Hepatocyte (in vitro differentiated cells): ENCODE measurements at regions not wholly inside any gene's neighbourhood (a gene's known extent, or its start where the extent isn't known, plus 50 kb on each side); places are given as distances from the start of the nearest gene placed in this dataset.

ENCODE experiments used
- DNase-seq: peaks from one replicate; pipeline ENCODE4 v3.0.0-alpha.2; 2016; ENCODE audit warnings: low spot score
- H2AFZ ChIP-seq: fragments of 200-600 bp; sonication (generic); 2 replicates; pipeline ENCODE4 v1.6.0; 2016; ENCODE audit warnings: antibody characterized with exemption, mild to moderate bottlenecking
- H3K27ac ChIP-seq: fragments of 200-600 bp; sonication (generic); 2 replicates; pipeline ENCODE4 v1.5.1; 2016; ENCODE audit warnings: mild to moderate bottlenecking
- H3K27me3 ChIP-seq: fragments of 200-600 bp; sonication (generic); 2 replicates; pipeline ENCODE4 v1.6.1; 2016
- H3K36me3 ChIP-seq: fragments of 200-600 bp; sonication (generic); replicated peaks from 2 replicates; pipeline ENCODE4 v1.5.1; 2016; ENCODE audit warnings: low read depth; ENCODE audit not compliant: insufficient read depth
- H3K4me1 ChIP-seq: fragments of 200-600 bp; sonication (generic); 2 replicates; pipeline ENCODE4 v1.5.1; 2016; ENCODE audit warnings: mild to moderate bottlenecking, moderate library complexity; ENCODE audit not compliant: insufficient read depth
- H3K4me2 ChIP-seq: fragments of 200-600 bp; sonication (generic); 2 replicates; pipeline ENCODE4 v1.6.0; 2016
- H3K4me3 ChIP-seq: fragments of 200-600 bp; sonication (generic); 2 replicates; pipeline ENCODE4 v1.5.1; 2016; ENCODE audit warnings: mild to moderate bottlenecking
- H3K79me2 ChIP-seq: fragments of 200-600 bp; sonication (generic); 2 replicates; pipeline ENCODE4 v1.6.0; 2017; ENCODE audit warnings: mild to moderate bottlenecking
- H3K9me2 ChIP-seq: fragments of 200-600 bp; sonication (generic); replicated peaks from 2 replicates; pipeline ENCODE4 v1.6.0; 2017; ENCODE audit warnings: mild to moderate bottlenecking; ENCODE audit not compliant: insufficient read depth
- H3K9me3 ChIP-seq: fragments of 200-600 bp; sonication (generic); 2 replicates; pipeline ENCODE4 v1.5.1; 2016; ENCODE audit warnings: low read depth, mild to moderate bottlenecking
- H4K20me1 ChIP-seq: fragments of 200-600 bp; sonication (generic); 2 replicates; pipeline ENCODE4 v1.6.0; 2016; ENCODE audit warnings: mild to moderate bottlenecking; ENCODE audit not compliant: insufficient read depth, poor library complexity, severe bottlenecking
- CTCF ChIP-seq: fragments of 200-600 bp; sonication (generic); IDR thresholded peaks from 2 replicates; pipeline ENCODE4 v1.5.1; 2016; ENCODE audit warnings: antibody characterized with exemption, mild to moderate bottlenecking; ENCODE audit not compliant: poor library complexity
- EZH2 ChIP-seq: fragments of 200-600 bp; sonication (generic); IDR thresholded peaks from 2 replicates; pipeline ENCODE4 v1.6.1; 2016; ENCODE audit warnings: antibody characterized with exemption, mild to moderate bottlenecking, borderline replicate concordance
- EZH2phosphoT487 ChIP-seq: fragments of 200-600 bp; sonication (generic); IDR thresholded peaks from one replicate; pipeline ENCODE4 v1.6.1; 2018; ENCODE audit warnings: antibody characterized with exemption, mild to moderate bottlenecking, low read depth, moderate library complexity; ENCODE audit not compliant: unreplicated experiment, severe bottlenecking
- WGBS: methylation state at CpG from one replicate; pipeline ENCODE4 v1.1.6; 2016; ENCODE audit warnings: low lambda C conversion rate; ENCODE audit errors: missing lambda C conversion rate; 5-methylcytosine and 5-hydroxymethylcytosine counted together

DNA sequence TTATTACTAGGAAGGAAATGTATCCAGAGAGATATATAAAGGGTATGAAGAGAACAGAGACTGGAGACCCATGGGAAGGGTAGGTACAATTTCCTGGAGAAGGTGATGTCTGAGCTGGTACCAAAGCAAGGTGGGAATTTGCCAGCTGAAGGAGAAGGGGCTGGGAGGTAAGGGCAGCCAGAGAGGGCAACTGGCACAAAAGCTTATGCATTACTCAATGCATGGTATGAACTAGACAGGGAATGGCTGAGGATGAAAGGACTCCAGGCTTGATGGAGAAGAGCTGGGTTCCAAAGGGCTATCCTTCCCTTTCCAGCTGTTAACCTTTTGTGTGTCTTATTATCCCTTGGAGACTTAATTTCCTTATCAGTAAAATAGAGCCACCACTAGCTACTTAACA is 113.6 kb upstream of the GADD45A start:
- Histone ChIP-seq H3K4me3 (no peak overlapping the region), H3K79me2 (no peaks in the 10 kb centered on the region), H3K27ac (peak overlapping the region; percentile 89), H3K36me3 (no peaks in the 10 kb centered on the region), H3K4me2 (no peak overlapping the region), H3K4me1 (peaks cover 33% of the 10 kb centered on the region), H3K9me3 (no peaks in the 10 kb centered on the region), H3K27me3 (no peaks in the 10 kb centered on the region), H3K9me2 (no peaks in the 10 kb centered on the region), H2AFZ (no peak overlapping the region), H4K20me1 (no peaks in the 10 kb centered on the region)
- DNase-seq: no peak
- no peak for TF ChIP-seq CTCF
- no peak for TF ChIP-seq EZH2
- TF ChIP-seq EZH2phosphoT487: no peak

DNA sequence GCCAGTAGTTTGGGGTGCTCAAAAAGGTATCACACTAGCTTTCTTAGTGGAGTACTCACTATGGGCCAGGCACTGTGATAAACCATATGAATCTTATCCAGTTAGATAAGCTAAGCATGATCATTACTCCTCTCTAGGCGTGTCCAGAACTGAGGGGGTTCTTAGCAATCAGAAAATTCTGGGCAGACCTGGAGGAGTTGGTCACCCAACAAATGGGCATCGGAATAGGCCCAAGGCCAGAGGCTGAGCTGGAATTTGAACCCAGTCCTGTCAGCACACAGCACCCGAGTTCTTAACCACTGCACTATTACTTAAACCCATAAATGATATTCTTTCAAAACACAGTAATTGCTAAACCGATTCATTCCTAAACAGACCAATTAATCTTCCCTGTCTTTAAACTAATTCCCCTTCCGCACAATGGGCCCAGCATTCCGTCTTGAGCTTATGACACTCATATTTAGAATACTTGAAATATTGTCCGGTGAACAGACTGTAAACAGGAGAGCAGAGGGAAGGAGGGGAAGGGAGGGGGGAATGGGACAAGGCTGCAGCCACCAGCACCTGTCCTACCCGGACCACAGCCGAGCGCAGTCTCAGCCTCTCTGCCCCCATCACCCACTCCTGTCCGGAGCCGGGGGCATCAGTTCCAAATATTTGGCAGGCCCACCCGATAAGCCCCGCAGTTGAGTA is 113.0 kb upstream of the GADD45A start:
- Histone ChIP-seq H3K4me3 (no peak overlapping the region), H3K9me3 (no peaks in the 10 kb centered on the region), H3K27me3 (no peaks in the 10 kb centered on the region), H2AFZ (no peak overlapping the region), H4K20me1 (no peaks in the 10 kb centered on the region), H3K79me2 (no peaks in the 10 kb centered on the region), H3K27ac (peak overlapping the region; percentile 89), H3K4me2 (no peak overlapping the region), H3K36me3 (no peaks in the 10 kb centered on the region), H3K9me2 (no peaks in the 10 kb centered on the region), H3K4me1 (peaks cover 33% of the 10 kb centered on the region)
- 67% methylated on average over 14 of the region's 14 CpGs for WGBS
- DNase-seq: no peak
- TF ChIP-seq EZH2phosphoT487: no peak
- TF ChIP-seq EZH2: no peak
- no peak for TF ChIP-seq CTCF

- H3K4me2 ChIP-seq: no peak overlapping the region
- DNase-seq: peak; percentile 56
- TF ChIP-seq EZH2phosphoT487 (no peak), CTCF (no peak), EZH2 (no peak)
- H4K20me1 ChIP-seq: no peaks in the 10 kb centered on the region
- H3K79me2 ChIP-seq: no peaks in the 10 kb centered on the region
- no peak overlapping the region for H3K4me3 ChIP-seq
- H3K27me3 ChIP-seq: no peaks in the 10 kb centered on the region
- H3K36me3 ChIP-seq: no peaks in the 10 kb centered on the region
- H2AFZ ChIP-seq: no peak overlapping the region
- 59% methylated on average over 8 of the region's 8 CpGs for WGBS
- peaks cover 33% of the 10 kb centered on the region for H3K4me1 ChIP-seq
- no peaks in the 10 kb centered on the region for H3K9me2 ChIP-seq
- H3K27ac ChIP-seq: peak overlapping the region; percentile 89
- no peaks in the 10 kb centered on the region for H3K9me3 ChIP-seq
Observed at GRCh38 chr1:67572594-67573221, 112.3 kb upstream of the GADD45A start.
